DLD1 (cell line): ENCODE measurements at regions not wholly inside any gene's neighbourhood (a gene's known extent, or its start where the extent isn't known, plus 50 kb on each side); places are given as distances from the start of the nearest gene placed in this dataset.

Experiments used
- in situ Hi-C: cut with HindIII; loops from 2 replicates; pipeline ENCODE4 v1.10.0; 2017; ENCODE audit warnings: low sequenced_read_pairs

GRCh38 chr20:1799746-1800145 is 95.5 kb upstream of the SIRPA start:
- in situ Hi-C loops = loop anchor here (10.0 kb wide), 1 partner anchor 55 kb away; no protein-coding TSS in a partner anchor

DNA sequence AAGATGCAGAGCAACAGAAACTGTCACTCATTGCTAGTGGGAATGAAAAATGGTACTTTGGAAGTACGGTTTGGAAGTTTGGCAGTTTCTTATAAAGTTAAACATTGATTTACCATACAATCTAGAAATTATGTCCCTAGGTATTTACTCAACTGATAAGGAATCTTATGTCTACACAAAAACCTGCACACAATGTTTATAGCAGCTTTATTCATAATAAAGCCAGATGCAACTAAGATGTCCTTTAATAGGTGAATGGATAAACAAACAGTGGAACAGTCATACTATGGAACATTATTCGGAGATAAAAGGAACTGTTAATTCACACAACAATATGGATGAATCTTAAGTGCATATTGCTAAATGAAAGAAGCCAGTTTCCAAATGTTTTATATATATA is 96.2 kb upstream of the SIRPA start:
- in situ Hi-C loops = no loop called here

DNA sequence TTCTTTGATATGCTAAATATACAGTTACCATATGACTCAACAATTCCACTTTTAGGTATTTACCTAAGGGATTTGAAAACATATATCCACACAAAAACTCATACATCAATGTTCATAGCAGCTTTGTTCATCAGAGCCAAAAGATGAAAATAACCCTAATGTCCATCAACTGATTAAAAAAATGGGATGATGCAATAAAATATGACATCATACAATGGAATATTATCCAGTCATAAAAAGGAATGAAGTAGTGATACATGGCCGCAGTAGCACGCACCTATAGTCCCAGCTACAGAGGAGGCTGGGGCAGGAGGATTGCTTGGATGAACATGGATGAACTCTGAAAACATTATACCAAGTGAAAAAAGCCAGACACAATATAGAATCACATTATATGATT is 101.4 kb upstream of the SIRPA start:
- in situ Hi-C loops = no loop called here

DNA sequence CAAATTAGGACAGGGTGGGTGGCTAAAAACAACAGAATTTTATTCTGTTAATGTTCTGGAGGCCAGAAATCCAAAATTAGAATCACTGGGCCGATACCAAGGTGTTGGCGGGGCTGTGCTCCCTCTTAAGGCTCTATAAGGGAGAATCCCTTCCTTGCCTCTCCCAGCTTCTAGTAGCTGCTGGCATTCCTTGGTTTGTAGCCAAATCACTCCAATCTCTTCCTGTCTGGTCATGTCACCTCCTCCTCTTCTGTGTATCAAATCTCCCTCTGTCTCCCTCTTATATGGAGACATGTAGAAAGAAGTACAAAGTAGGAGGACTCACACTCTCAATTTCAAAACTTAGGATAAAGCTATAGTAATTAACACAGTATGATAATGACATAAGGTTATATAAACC is 102.9 kb upstream of the SIRPA start:
- in situ Hi-C loops = no loop called here

GRCh38 chr20:1790386-1790785 is 104.8 kb upstream of the SIRPA start:
- in situ Hi-C loops = no loop called here

- in situ Hi-C loops = no loop called here
These were observed 107.2 kb upstream of the SIRPA start for GRCh38 chr20:1788044-1788443.

GRCh38 chr20:1786486-1786885 is 108.7 kb upstream of the SIRPA start:
- in situ Hi-C loops = no loop called here

GRCh38 chr20:1784586-1784985 is 110.6 kb upstream of the SIRPA start:
- in situ Hi-C loops = no loop called here

- in situ Hi-C loops = no loop called here
These were observed 112.0 kb upstream of the SIRPA start for GRCh38 chr20:1783245-1783644.

GRCh38 chr20:1782181-1782580 is 113.0 kb upstream of the SIRPA start:
- in situ Hi-C loops = no loop called here

GRCh38 chr20:1779567-1779966 is 115.6 kb upstream of the SIRPA start:
- in situ Hi-C loops = no loop called here

DNA sequence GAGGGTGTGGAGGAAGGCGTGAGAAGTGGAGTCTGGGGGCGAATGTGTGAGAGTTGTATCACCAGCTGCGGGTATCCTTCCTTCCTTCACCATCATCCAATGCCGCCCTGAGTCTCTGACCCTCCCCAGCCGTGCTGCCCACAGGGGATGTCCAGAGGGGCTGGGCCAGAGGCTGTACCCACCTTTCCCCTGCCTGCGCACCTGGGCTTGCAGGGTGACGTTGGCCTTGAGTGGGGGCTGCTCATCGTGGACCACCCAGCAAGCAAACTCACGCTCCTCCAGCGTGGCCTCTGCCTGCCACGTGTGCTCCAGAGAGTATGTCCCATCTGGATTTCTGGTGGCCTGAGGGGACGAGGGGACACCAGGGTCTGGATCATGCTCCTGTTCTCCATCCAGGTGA is 116.9 kb upstream of the SIRPA start:
- in situ Hi-C loops = no loop called here

DNA sequence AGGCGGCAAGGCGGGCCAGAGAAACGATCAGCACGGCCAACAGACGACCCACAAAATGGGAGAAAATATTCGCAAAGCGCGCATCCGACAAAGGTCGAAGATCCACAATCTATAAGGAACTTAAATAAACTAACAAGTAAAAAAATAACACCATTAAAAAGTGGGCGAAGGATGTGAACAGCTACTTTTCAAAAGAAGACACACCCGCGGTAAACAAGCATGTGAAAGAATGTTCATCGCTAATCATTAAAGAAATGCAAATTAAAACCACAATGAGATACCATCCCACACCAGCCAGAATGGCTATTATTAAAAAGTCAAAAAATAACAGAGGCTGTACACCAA is 117.8 kb upstream of the SIRPA start:
- in situ Hi-C loops = no loop called here

GRCh38 chr20:1776681-1777475 is 118.3 kb upstream of the SIRPA start:
- in situ Hi-C loops = no loop called here

- in situ Hi-C loops = no loop called here
These were observed 117.5 kb upstream of the SIRPG start for GRCh38 chr20:1775117-1775516.

- in situ Hi-C loops = no loop called here
These were observed 116.9 kb upstream of the SIRPG start for GRCh38 chr20:1774479-1774878.

- in situ Hi-C loops = no loop called here
These were observed 116.2 kb upstream of the SIRPG start for GRCh38 chr20:1773816-1774215.

DNA sequence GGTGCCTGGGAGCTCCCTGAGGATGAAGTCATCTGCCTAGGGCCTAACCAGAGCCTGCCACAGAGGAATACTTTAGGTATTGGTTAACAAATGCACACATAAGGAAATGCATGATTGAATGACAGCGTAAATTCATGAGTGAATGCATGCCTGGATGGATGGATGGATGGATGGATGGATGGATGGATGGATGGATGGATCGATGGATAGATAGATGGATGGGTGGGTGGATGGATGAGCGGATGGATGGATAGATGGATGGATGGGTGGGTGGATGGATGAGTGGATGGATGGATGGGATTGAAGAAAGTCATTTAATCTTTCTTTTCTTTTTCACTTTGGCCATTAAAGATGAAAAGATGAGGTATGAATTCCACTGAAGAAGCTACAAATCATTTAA is 111.9 kb upstream of the SIRPG start:
- in situ Hi-C loops = no loop called here

DNA sequence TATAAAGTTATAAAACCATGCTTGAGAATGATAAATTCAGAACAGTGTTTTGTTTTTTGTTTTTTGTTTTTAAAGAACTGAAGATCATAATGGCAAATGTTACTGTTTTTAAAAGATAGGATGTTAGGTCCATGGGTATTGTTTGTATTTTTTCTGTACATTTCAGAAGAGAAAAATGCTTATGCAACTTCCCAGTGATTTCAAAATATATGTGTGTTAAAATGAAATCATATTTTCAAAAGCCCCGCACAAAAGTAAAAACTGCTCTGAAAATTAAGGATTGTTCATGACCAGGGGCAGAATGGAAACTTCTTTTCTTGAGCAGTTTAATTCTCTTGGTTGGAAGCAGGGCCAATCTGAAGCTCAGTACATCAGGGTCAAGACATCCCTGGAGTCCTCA is 109.2 kb upstream of the SIRPG start:
- in situ Hi-C loops = no loop called here

DNA sequence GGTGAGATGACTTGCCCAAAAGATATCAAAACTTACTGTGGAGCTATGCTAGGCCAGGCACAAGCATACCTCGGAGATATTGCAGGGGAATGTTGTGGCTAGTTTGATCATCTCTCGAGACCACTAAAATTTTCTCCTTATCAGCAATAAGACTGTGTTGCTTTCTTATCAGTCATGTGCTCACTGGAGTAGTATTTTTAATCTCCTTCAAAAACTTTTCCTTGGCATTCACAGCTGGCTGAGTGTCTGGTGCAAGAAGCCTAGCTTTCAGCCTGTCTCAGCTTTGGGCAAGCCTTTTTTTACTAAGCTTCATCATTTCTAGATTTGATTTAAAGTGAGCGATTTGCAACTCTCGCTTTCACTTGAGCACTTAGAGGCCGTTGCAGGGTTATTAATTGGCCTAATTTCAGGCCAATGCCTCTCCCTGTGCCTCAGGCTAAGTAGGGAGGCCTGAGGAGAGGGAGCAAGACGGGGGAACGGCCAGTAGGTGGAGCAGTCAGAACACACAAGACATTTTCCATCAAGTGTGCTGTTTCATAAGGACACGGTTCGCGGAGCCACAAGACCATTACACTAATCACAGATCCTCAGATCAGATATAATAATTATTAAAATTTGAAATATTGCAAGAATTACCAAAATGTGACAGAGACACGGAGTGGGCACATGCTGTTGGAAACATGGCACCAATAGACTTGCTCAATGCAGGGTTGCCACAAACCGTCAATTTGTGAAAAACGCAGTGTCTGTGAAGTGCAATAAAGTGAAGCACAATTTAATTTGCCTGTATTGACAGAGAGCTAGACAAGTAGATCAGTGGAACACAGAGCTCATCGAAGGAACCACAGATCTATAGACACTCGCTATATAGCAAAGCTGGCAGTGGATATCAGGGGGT is 106.8 kb upstream of the SIRPG start:
- in situ Hi-C loops = no loop called here

DNA sequence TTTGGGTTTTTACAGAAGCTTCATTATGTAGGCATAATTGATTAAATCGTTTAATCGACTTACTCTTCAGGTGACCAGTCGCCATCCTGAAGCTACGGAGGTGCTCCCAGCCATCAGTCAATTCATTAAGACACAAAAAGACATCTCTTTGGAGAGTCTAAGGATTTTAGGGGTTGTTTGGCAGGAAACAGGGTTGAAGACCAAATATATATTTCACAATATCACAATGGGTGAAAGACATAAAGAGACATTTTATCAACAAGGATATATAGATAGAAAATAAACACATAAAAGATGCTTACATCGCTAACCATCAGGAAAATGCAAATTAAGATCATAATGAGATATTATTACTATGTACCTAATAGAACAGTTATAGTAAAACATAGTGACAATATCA is 104.0 kb upstream of the SIRPG start:
- in situ Hi-C loops = no loop called here

GRCh38 chr20:1761116-1761515 is 103.5 kb upstream of the SIRPG start:
- in situ Hi-C loops = no loop called here
